ENCODE measurements at regions not wholly inside any gene's neighbourhood (a gene's known extent, or its start where the extent isn't known, plus 50 kb on each side); places are given as distances from the start of the nearest gene placed in this dataset.

DNA sequence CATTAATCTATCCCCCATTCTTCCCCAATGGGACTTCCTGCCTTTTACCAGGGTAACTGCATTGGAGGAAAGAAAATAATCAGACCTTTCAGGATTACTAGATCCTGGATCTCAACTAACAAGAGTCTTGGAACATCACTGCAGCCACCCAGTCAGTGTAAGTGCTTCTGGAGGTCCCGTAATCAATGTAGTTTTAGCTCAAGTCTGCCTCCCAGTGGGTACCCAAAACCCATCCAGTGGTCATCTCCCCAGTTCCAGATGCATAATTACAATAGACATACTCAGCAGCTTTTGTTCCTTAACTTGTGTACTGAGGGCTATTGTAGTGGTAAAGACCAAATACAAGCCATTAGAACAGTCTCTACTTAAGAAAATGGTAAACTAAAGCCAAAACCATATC lies 319.1 kb downstream of the GPATCH2 start:
- no peak for DNase-seq (ENCODE audit: low spot score)

DNA sequence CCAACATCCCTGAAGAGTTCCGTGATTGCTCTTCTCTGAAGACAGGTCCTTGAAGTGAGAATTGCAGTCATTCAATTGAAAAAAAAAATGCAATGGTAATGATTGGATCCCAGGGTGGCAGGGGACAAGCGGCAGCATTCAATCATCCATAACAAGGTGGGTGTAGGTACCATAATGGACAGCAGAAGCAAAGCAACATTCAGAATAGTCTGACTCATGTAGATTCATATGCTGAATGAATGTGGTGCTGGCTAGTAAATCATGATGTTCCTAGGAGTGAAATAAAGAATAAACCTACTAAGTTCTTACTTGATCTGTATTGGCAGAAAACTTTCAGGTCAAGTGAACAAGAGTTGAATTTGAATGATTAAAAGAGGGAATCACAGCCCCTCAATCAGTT lies 319.6 kb downstream of the GPATCH2 start:
- DNase-seq (ENCODE audit: low spot score), result no peak

DNA sequence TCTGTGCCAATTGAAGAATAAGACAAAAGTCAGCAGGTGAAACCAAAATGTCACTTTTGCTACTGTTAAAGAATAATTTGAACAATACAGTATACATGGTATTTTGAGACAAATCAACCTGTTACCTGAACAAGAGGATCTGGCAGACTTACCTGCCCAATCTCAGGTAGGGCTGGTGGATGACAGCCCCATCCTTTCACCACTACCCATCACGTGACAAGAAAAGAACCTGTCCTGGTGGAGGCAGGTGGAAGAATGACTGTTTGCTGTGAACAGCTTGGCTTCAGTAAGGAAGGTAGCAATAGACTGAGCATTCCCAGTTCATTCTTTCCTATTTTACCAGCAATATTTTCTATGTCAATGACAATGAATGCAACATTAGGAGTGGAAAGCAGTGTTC lies 349.6 kb downstream of the GPATCH2 start:
- no peak for DNase-seq (ENCODE audit: low spot score)

DNA sequence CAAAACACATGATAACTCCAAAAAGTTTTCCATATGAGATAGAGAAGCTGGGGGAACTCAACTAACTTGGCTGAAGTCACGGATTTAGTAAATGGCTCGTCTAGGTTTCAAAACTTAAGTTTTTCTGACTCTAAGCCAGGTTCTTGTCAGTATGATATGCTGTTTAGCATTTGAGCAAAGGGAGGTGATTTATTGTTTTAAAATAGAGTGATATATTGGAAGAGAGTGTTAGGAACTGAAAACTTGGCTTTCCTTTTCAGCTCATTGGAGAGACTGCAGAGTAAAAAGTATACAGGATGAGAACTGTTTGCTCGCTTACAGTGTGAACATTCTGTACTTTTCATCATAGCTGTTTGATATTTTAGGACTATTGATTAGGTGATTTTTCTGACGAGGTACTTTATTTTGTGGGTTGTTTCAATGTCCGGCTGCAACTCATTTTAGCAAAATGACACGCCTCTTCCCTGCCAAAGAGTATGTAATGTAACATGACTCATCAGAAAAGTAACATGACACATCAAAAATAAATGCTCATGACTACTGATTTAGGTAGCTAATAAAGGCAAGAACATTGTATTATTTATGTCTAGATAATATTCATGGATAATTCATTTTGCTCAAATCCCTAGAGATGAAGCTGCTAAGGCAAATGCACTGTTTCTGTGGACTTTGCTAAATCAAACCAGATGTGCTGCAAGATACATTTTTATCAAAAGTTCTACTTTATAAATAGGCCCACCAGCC lies 355.1 kb downstream of the GPATCH2 start:
- no peak for DNase-seq (ENCODE audit: low spot score)

DNA sequence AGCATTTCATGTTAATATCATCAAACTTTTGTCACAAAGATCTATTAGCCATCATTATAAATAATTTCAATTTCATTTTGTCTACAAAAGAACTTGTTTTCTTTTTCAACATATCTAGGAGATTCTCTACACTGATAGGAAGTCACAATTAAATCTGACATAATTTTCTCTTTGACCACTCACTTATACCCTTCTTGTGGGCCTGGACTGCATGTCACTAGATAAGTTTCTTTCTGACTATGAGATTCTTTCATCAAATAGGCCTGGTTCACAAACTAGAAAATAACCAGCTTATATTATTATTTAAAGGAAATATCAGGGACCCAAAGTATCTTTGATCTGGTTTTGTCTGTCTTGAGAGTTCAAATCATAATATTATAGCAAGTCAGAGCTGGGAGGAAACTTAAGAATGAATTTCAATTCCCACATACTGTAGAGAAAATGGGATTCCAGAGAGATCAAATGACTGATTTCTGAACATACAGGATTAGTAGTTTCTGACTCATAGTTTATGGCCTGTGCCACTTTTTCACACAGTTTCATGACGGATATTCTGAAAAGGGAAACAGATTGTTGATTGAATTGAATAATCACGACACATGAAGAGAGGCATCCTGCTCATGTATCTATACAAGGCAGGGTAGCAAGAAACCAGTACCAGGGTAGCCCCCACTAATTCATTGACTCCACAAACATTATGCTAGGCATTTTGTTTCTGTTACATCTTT lies 355.8 kb downstream of the GPATCH2 start:
- no peak for DNase-seq (ENCODE audit: low spot score)

DNA sequence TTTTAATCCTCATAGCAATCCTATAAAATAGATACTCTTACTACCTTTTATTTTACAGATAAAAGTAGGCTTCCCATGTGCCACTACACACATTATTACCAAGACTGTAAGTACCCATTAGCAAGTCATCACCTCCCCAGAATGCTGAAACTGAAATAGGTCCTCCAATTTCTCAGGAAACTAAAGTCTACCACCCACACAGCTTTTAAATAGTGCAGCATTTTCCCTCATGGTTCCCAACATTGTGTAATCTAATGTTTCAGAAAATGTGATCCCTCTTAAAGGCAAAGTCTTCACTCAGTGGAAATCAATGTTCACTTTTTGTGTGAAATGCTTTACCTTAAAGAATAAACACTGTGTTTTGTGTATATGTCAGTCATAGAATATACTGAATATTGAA lies 356.5 kb downstream of the GPATCH2 start:
- no peak for DNase-seq (ENCODE audit: low spot score)

DNA sequence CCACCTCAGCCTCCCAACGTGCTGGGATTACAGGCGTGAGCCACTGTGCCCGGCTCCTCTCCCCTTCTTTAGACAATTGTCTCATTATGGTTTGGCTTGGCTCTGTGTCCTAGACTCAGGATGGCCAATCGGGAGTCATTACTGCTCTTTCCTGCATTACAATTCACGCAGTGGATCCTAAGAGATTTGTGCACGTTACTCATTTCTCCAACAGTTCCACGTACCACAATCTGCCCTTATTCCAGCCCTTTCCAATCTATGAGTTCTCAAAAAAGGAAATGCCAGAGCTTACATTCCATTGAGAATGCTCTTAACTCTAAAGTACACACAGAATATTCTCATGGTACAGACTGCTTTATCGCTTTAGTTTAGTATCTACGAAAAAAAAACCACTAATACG lies 357.0 kb downstream of the GPATCH2 start:
- DNase-seq (ENCODE audit: low spot score), result no peak

DNA sequence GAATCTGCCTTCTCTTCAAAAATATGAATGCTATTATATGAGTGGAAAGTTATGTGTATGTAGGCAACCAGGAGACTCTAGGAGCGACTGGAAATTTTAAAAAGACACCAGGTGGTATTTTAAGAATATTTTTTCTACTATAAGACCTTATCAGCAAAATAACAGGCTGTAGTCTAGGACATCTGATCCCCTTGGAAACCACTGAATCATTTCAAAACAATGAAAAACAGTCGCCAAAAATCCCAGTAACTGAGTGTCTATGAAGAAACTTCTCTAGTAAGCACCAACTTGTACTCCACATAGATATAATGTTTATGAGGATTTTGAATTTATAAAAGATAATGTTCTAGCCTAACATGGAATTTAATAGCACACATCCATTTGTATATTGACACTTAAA lies 358.5 kb downstream of the GPATCH2 start:
- DNase-seq (ENCODE audit: low spot score), result no peak

DNA sequence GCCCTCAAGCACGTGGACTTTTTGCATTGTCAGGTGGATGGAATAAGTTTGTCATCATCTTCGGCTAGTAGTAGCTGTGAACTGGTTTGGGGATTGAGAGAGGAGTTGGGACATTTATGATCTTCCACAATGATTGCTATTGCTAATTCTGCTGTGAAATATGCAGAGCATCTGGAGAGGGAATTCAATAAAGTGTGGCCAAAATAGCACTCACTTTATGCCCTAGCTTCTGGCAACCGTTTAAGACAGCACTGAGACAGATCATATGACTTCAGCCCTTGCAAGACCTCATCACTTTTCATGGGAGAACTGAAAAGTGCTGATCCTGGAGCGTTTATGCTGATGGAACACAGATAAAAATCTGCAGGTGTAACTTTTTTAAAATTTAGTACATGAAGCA lies 360.8 kb downstream of the GPATCH2 start:
- no peak for DNase-seq (ENCODE audit: low spot score)

DNA sequence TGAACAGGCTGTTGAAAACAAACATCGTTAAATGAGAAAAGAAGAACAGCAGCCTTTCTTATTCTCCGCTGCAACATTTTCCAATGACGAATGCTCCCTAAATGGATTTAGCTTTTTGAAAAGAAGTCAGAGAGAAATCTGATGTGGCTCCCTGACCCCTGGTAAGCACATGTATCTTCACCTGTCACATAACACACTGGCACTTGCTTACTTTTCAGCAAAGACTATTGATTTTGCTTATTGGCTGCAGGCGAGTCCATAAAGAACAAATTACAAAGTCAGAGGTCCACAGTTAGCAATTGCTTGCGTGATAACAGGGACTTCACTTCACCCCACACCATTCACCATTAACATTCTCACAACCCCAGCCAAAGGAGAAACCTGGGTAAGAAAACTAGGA lies 362.8 kb downstream of the GPATCH2 start:
- DNase-seq (ENCODE audit: low spot score), result no peak

DNA sequence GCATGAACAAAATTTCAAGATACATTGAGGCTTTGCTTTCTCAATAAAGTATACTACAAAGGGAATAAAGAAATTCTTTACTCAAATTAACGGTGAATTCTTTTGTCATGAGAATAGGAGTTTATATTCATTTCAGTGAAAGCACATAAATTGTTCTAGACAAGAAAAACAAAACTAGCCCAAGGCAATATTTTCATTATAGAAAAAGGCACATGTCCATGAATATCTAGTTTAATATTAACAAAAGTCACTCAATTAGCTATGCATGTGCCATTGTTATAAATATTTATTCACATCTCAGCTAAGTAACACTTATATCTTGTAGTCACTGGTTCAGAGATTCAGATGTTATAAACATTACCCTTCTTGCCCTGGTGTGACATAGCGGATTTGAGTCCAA lies 369.3 kb downstream of the GPATCH2 start:
- no peak for DNase-seq (ENCODE audit: low spot score)

DNA sequence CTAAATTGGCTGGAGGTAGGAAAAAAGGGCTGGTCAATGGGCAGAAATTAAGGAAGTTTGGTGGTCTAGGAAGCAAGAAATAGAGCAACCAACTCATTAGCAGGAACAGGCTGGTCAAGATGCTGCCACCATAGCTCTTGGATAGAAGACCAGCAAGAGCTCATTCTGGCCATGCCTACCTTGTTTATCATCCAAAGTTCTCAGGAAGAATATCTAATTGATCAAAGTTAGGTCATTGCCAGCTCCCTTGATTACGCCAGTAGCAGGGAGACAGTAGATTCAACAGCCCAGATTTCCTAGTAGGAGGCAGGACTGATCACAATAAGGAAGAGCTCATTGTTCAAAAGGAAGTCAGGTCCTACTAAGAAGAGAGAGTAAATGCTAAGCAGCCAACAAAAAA lies 370.2 kb downstream of the GPATCH2 start:
- DNase-seq (ENCODE audit: low spot score), result no peak

DNA sequence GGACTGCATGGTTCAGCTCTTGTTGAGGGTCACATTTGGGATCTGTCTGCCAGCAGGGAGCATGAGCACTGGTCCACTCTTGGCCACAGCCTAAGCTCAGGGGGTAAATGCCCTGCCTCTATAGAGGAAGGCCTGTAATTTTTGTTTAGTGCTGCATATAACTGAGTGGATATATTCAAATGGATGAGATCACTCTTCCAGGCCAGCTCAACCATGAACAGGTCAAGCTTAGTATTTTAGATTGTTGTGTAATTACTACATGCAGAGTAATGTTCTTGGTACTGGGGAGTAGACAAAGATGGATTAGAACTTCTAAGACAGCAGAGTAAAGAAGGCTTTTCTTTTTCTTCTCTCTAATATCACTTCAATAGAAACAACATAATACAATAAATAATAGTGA lies 376.9 kb downstream of the GPATCH2 start:
- DNase-seq (ENCODE audit: low spot score), result peak; percentile 45

DNA sequence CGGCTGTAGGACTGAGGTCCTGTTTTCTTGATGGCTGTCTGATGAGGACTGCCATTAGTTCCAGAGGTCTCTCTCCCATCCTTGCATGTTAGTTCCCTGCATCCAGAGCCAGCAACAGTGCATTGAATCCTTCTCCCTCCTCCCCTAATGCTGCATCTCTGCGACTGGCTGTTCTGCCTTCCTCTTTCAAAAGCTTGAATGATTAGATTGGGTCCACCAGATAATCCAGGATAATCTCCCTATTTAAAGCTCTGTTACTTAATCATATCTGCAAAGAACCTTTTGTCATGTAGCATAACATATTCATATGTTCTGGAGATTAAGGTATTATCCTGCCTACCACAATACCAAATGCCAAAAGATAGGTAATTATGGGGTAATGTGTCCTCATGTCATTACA lies 377.5 kb downstream of the GPATCH2 start:
- peak; percentile 78 for DNase-seq (ENCODE audit: low spot score)

DNA sequence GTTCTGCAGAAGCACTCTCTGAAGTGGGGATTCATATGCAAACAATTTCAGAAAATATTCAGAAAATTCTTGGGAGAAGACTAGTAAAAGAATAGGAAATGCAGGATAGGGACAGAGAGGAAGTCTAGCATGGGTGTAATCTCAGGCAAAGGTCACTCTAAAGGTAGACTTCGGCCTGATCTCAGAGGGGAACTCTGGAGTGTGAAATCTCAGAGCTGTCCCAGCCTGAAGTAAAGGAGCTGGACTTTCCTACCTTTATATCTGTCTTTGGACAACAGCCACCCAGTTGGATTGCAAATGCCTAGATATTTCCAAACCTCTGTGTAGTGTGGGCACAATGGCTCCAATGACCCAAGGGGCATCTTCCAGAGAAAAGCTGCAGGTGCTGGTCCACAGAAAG lies 379.8 kb downstream of the GPATCH2 start:
- no peak for DNase-seq (ENCODE audit: low spot score)

DNA sequence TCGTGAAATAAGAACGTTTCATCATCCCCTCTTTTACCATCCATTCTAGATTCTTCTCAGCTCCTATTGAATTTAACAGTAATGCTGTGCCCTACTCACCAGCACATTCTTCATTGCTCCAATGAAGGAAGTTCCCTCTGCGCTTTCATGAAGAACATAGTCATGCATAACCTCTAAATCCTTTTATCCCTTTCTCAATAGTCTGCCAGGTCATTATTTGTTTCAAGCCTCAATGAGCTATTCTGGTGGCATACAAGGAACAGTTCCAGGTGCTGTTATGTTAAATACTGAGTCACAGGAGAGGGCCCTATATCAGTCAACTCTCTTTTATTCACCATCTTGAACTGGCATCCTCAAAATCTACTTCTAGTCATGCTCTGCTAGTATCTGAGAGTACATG lies 381.0 kb downstream of the GPATCH2 start:
- no peak for DNase-seq (ENCODE audit: low spot score)

DNA sequence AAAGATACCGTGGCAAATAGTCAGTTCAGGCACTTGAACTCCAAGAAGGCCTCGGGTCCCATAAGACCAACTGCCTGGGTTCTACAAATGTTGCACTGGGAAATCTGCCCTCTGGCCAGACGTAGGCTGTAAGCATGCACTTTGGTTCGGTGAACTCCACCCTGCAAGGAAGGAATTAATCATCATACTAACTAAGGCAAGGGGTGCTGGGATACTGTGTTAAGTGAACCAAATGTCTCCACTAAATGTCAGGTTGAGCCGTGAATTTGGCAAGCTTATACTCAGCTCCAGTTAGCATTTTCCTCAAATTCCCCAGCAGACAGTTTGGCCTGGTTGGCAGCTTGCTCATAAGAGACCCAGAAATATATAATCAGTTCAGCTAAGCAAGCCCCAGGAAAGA lies 385.9 kb downstream of the GPATCH2 start:
- no peak for DNase-seq (ENCODE audit: low spot score)

DNA sequence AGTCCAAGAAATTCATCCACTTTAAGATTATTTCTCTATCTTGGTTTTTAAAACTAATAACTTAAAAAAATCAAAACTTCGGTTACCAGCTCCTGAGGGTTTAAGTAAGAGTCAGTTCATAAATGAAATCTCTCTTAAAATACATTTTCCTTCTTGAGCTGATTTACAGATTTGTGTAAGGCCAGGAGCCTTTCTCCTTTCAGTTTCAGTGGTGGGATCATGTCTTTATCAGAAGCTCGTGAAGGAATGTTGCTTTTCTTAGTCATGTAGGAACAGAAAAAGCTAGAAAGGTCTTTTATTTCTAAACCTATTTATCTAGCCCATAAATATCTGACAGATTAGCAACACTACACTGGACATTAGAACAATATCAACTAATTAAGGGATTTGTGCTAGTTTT lies 390.2 kb downstream of the GPATCH2 start:
- no peak for DNase-seq (ENCODE audit: low spot score)

DNA sequence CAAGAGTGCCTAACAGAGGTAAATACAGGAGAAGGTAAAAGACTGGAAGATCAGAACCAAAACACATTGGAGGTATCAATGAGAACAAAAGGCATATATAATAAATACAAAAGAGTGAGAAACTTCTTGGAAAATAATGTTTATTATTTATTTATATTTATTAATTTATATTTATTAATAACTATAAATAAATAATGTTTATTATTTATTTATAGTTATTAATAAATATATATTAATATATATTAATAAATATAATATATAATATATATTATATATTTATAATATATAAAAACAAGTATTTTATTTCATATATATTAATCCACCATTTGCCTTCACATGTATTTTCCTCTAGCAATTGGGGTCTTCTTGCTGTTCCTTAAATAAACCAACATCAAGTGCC lies 391.9 kb downstream of the GPATCH2 start:
- no peak for DNase-seq (ENCODE audit: low spot score)

DNA sequence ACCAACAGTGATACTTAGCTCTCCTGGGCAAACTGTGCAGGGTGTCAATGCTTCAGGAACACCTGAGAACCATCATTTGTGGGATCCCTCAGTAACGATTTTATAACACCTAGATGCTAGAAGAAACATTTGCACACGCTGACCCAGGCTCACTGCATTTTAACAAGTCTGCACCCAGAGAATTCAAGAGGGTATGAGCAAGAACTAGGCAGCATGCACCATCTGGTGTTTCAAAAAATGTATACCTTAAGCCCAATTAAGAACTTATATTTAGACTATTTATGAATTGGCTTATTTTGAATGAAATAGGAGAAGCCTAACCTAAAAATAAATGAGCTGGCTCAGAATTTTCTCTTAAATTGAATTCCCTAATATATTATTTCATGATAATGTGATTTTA lies 400.5 kb downstream of the GPATCH2 start:
- no peak for DNase-seq (ENCODE audit: low spot score)

DNA sequence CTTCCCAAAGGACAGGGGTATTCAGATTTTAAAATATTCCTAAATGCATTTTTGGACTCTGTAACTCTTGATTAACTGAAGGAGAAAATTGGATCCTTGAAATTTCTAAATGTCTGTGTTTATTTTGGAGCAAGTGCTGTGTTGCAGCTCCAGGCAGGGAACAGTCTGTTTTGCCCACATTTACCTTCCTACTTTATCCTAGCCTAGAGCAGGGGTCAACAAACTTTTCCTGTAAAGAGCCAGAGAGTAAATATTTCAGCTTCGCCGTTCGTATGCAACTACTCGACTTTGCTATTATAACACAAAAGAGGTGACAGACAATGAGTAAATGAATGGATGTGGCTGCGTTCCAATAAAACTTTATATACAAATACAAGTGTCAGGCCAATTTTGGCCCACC lies 402.2 kb downstream of the GPATCH2 start:
- DNase-seq (ENCODE audit: low spot score), result no peak

DNA sequence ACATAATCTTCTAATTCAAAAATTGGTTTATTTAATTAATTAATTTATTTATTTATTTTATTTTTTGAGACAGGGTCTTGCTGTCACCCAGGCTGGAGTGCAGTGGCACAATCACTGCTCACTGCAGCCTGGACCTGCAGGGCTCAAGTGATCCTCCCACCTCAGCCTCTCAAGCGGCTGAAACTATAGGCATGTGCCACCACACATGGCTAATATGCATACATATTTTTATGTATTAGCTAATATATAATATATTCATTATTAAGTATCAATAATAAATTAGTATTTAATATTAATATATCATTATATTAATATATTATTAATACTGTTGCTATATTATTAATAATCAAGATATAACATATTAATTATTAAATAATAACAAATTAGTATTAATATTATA lies 406.7 kb downstream of the GPATCH2 start:
- DNase-seq (ENCODE audit: low spot score), result no peak

DNA sequence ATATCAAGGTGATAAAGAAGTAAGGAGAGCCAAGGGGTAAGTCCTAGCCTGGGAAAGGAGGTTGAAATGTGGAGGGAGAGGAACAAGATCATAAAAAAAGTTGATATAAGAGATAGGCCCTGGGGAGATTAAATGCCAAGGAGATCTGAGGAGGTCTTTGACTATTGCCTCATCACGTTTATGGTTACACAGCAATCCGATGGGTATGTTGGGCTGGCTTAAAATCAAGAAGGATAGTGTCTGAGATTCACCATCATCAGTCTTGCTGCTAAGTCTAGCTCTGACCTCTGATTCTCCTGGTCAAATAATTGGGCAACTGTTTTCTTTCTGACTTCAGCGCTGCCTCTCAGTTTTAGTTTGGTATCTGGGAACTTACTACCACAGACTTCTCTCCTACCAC lies 416.3 kb downstream of the GPATCH2 start:
- no peak for DNase-seq (ENCODE audit: low spot score)

DNA sequence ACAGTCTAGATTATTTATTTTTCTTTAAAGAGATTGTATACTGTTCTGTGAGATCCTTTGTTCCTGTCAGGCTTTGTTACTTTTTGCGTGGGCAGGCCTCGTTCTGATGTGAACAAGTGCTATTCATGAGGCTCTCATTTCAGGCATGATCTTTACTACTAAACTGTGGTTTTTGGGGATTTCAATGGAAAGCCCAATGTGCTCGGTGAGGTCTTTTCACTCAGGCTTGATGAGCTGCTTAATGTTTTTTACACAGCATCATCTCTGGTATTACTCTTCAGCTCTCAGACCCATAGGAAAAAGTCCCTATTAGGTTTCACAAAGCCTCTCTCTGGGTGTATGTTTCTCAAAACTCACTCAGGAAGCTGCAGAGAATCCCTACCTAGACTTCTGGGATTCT lies 419.4 kb downstream of the GPATCH2 start:
- no peak for DNase-seq (ENCODE audit: low spot score)
